ENCODE measurements at regions not wholly inside any gene's neighbourhood (a gene's known extent, or its start where the extent isn't known, plus 50 kb on each side); places are given as distances from the start of the nearest gene placed in this dataset.
"Not testable (repeated sequence)": the region's sequence is repeated elsewhere in the genome, so short reads cannot be mapped to it uniquely, and the experiment has no call there.

DNA sequence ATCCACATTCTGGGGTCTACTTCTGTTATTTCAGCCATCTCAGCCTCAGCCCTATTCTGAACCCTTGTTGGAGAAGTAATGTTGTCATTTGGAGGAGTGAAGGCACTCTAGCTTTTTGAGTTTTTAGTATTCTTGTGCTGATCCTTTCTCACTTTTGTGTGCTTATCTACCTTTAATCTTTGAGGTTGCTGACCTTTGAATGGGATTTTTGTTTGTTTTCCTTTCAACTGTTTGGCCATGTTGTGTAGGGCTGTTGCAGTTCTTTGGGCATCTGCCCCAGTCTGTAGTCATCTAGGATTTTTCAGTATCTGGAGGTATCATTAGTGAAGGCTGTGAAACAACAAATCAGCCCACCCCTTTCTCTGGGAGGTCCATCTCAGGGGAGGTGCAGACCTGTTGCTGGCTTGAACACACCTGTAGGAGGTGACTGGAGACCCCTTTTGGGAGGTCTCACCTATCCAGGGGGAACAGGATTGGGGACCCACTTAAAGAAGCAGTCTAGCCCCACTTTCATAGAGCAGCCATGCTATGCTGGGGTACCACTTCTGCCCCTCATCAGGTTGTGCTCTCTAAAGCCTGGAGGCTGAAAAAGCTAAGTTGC lies 1391.4 kb downstream of the UQCRFS1 start:
- DNase-seq (ENCODE audit: low read depth), result no peak

GRCh38 chr19:27815985-27816384 lies 1397.0 kb downstream of the UQCRFS1 start:
- DNase-seq (ENCODE audit: low read depth), result no peak

DNA sequence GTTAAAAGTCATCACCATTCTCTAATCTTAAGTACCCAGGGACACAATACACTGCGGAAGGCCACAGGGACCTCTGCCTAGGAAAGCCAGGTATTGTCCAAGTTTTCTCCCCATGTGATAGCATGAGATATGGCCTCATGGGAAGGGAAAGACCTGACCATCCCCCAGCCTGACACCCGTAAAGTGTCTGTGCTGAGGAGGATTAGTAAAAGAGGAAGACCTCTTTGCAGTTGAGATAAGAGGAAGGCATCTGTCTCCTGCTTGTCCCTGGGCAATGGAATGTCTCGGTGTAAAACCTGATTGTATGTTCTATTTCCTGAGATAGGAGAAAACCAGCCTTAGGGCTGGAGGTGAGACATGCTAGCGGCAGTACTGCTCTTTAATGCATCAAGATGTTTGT lies 1398.1 kb downstream of the UQCRFS1 start:
- not testable (repeated sequence) for DNase-seq (ENCODE audit: low read depth)

DNA sequence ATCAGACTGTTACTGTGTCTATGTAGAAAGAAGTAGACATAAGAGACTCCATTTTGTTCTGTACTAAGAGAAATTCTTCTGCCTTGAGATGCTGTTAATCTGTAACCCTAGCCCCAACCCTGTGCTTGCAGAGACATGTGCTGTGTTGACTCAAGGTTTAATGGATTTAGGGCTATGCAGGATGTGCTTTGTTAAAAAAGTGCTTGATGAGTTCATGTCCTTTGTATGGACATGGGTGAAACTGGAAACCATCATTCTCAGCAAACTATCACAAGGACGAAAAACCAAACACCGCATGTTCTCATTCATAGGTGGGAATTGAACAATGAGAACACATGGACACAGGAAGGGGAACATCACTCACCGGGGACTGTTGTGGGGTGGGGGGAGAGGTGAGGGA lies 1398.7 kb downstream of the UQCRFS1 start:
- not testable (repeated sequence) for DNase-seq (ENCODE audit: low read depth)

- DNase-seq (ENCODE audit: low read depth), result no peak
Measured at GRCh38 chr19:27806471-27807070, 1406.4 kb downstream of the UQCRFS1 start.

GRCh38 chr19:27805848-27806247 lies 1407.1 kb downstream of the UQCRFS1 start:
- no peak for DNase-seq (ENCODE audit: low read depth)

- not testable (repeated sequence) for DNase-seq (ENCODE audit: low read depth)
Measured at GRCh38 chr19:27802293-27802692, 1410.7 kb downstream of the UQCRFS1 start.

DNA sequence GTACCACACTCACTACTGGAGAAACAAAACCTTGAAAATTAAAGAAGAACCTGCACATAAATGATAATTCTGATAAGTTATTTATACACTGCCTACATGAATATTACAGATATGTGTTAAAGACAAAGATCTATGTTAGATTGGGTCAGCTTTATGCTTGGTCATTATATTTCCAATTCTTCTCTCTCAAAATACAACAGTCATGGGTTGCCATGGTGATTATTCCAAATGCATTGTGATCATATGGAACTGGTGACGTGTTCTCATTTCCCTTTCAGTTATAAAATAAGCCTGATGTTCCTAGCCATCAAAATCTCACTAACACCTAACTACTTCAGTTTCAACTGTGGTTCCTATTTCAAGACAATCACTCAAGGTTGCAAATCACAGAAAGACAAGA lies 1416.4 kb downstream of the UQCRFS1 start:
- no peak for DNase-seq (ENCODE audit: low read depth)

DNA sequence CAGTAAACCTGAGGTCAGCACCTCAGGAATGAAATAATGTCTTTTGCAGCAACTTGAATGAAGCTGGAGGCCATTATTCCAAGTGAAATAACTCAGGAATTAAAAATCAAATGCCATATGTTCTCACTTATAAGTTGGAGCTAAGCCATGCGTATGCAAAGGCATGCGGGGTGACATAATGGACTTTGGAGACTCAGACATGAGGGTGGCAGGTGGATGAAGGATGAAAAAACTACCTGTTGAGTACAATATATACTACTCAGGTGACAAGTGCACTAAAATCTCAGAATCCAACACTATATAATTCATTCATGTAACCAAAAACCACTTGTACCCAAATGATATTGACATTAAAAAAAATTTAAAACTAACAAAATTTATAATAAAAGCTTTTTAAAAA lies 1416.9 kb downstream of the UQCRFS1 start:
- DNase-seq (ENCODE audit: low read depth), result no peak

- no peak for DNase-seq (ENCODE audit: low read depth)
Measured at GRCh38 chr19:27795369-27795768, 1417.6 kb downstream of the UQCRFS1 start.

- no peak for DNase-seq (ENCODE audit: low read depth)
Measured at GRCh38 chr19:27794494-27795042, 1418.4 kb downstream of the UQCRFS1 start.

DNA sequence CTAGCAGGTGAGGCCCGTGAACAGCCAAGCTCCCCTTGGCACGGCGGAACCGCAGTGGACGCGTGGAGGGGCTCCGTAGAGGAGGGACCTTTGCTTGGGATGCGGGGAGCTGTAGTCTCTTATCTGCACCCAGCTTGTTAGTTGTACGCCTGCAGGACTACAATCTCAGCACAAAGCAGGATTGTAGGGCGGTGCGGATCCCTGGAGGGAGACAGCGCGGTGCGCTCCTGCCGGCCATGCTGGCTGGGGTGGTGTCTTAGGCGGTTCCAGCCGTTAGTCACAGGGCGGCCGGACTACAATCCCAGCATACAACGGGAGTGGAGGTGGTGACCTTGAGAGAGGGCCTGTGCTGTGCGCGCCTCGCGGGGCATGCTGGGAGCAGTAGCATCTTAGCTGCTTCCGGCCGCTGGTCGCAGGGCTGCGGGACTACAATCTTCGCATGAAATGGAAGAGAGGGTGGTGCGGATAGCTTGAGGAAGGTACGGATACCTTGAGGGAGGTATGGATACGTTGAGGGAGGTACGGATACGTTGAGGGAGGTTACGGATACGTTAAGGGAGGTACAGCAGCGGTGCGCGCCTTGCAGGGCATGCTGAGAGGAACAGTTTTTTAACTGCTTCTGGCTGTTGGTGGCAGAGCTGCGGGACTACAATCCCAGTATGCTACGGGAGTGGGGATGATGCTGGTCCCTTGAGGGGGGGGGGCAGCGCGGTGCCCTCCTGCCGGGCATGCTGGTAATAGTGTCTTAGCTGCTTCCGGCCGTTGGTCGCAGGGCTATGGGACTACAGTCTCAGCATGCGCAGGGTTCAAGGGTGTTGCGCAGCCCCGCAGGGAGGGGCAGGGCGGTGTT lies 1419.1 kb downstream of the UQCRFS1 start:
- DNase-seq (ENCODE audit: low read depth), result peak; percentile 89

DNA sequence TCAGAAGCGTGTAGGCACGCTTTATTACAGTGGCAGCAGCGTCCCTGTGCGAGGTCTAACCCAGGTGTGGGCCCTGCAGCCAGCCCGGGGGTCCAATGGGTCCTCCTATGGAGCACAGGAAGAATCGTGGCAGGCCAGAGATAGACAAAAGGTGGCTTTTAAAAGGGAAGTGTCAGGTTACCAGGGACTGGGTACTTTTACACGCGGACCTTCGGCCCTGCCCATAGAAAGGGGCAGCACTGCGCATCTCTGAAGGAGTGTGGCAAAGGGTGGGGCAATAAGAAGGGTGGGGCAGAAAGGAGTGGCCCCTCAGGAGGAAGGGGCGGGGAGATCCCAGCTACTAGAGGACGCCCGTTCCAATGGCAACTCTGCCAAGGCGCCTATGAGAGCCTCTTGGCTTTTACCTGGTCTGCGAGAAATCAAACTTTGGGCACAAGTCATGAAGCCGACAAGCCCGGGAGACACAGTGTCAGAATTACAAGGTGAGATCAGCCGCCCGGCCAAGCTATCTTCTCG lies 1419.8 kb downstream of the UQCRFS1 start:
- DNase-seq (ENCODE audit: low read depth), result peak; percentile 74

DNA sequence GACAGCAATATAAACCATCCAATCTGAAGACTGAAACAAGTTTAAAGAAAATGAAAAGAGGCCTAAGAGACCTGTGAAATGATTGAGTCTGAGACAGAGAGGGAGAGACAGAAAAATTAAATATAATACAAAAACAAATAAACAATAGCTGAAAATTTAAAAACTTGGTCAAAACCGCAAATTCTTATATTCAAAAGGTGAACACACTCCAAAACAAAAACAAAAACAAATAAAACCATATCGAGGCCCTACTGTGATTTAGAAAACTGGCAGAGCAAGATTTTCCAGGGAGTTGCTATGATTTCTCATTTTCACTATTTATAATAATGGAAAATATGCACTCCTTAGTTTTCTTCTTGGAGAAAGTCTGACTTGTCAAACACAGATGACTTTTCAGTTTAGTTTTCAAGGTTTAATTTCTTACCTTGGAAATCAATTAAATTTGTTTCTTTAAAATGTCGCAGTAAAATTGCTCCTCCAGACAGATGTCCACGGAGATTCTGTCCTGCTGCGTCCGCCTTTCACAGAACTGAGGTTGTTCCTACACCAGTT lies 1420.3 kb downstream of the UQCRFS1 start:
- DNase-seq (ENCODE audit: low read depth), result no peak

GRCh38 chr19:27780367-27781075 lies 1432.4 kb downstream of the UQCRFS1 start:
- DNase-seq (ENCODE audit: low read depth), result no peak

DNA sequence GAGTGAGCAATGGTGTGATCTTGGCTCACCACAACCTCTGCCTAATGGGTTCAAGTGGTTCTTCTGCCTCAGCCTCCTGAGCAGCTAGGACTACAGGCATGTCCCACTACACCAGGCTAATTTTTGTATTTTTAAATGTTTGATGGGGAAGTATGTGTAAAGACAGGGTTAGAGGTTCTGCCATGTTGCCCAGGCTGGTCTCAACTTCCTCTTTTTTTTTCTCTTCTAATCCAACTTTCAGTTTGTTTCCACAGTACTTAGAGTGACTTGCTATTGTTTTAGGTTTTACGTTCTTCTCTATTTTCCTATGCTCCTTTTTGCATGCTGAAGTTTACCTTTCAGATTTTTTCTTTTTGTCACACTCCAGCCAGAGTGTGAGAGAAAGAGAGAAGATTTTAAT lies 1433.0 kb downstream of the UQCRFS1 start:
- DNase-seq (ENCODE audit: low read depth), result no peak

DNA sequence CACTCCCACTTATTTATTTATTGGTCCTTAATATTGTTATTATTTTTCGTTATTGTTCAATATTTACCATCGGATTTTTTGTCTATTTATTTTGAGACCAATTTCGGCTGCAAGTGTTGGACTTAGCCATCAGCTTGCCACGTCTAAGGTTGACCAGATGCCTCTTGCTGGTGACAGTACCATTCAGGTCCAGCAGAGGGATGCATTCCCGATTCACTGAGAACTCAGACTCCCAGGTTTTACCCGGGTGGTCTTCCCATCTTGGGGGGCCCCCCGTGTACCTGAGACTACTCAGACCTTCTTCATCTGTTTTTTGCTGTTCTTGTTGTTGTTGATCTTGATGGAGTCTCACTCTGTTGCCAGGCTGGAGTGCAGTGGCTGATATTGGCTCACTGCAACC lies 1435.2 kb downstream of the UQCRFS1 start:
- DNase-seq (ENCODE audit: low read depth), result no peak

DNA sequence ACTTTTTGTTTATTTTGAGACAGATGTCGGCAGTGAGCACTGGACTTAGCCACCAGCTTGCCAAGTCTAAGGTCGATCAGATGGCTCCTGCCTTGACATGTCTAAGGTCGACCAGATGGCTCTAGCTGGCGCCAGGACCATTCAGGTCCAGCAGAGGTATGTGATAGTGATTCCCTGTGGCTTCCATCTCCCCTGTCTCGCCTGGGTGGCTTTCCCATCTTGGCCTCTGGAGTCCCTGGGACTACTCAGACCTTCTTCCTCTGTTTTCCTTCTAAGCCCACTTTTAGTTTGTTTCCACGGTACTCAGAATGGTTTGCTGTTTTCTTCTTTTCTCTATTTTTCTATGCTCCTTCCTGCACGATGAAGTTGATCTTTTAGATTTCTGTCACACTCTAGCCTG lies 1435.7 kb downstream of the UQCRFS1 start:
- DNase-seq (ENCODE audit: low read depth), result no peak

- DNase-seq (ENCODE audit: low read depth), result no peak
Measured at GRCh38 chr19:27776524-27776923, 1436.4 kb downstream of the UQCRFS1 start.

DNA sequence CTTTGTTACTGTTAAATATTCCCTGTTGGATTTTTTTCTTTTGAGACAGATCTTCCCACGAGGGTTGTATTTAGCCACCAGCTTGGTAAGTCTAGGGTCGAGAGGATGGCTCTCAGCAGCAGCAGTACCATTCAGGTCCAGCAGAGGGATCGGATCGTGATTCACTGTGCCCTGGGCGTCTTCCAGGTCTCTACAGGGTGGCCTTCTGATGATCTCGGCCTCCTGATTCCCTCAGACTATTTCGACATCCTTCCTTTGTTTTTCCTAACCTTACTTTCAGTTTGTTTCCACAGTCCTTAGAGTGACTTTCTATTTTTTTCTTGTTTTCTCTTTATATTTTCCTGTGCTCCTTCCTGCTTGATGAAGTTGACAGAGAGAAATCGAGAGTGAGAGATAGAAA lies 1436.9 kb downstream of the UQCRFS1 start:
- DNase-seq (ENCODE audit: low read depth), result no peak

DNA sequence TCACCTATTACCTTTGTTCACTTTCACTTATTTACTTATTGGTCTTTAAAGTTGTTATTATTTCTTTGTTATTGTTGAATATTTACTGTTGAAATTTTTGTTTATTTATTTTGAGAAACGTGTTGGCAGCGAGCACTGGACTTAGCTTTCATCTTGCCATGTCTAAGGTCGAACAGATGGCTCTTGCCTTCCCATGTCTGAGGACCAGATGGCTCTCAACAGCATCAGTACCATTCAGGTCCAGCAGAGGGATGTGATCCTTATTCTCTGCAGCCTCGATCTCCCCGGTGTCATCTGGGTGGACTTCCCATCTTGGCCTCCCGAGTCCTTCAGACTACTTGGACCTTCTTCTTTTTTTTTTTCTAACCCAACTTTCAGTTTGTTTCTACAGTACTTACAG lies 1437.6 kb downstream of the UQCRFS1 start:
- DNase-seq (ENCODE audit: low read depth), result no peak

DNA sequence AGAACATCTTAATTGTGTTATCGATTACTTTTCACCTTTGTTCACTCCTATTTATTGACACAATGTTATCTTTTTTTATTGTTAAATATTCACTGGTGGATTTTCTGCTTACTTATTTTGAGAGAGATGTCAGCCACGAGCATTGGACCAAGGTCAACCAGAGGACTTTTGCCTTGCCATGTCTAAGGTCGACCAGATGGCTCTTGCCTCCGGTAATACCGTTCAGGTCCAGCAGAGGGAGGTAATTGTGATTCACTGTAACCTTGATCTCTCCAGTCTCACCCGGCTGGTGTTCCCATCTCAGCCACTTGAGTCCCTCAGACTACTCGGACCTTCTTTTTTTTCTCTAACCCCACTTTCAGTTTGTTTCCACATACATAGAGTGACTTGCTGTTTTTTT lies 1438.1 kb downstream of the UQCRFS1 start:
- no peak for DNase-seq (ENCODE audit: low read depth)
